RWPE2 (cell line): ENCODE measurements at regions not wholly inside any gene's neighbourhood (a gene's known extent, or its start where the extent isn't known, plus 50 kb on each side); places are given as distances from the start of the nearest gene placed in this dataset.

ENCODE experiments used
- ATAC-seq: fragments of 200-7000 bp; cut with Tn5 transposase; 3 replicates; pipeline ENCODE4 v1.9.1; 2021; ENCODE audit warnings: low read depth
- DNase-seq: peaks from one replicate; pipeline ENCODE4 v3.0.0-alpha.2; 2020; ENCODE audit warnings: low spot score
- H3K27ac ChIP-seq: fragments of 450-650 bp; 2 replicates; pipeline ENCODE4 v1.5.1; 2017; ENCODE audit warnings: mild to moderate bottlenecking; ENCODE audit not compliant: poor library complexity, severe bottlenecking
- H3K27me3 ChIP-seq: fragments of 250-450 bp; sonication (Bioruptor Pico); 2 replicates; pipeline ENCODE4 v1.5.1; 2021; ENCODE audit warnings: mild to moderate bottlenecking, moderate library complexity; ENCODE audit not compliant: insufficient read depth, poor library complexity, severe bottlenecking
- H3K36me3 ChIP-seq: fragments of 250-450 bp; sonication (Bioruptor Pico); 2 replicates; pipeline ENCODE4 v1.5.1; 2020; ENCODE audit warnings: low read depth, mild to moderate bottlenecking, moderate library complexity
- H3K4me1 ChIP-seq: fragments of 250-450 bp; sonication (Bioruptor Pico); 2 replicates; pipeline ENCODE4 v1.5.1; 2021; ENCODE audit warnings: mild to moderate bottlenecking, moderate library complexity; ENCODE audit not compliant: insufficient read depth, poor library complexity, severe bottlenecking
- H3K4me3 ChIP-seq: fragments of 250-450 bp; sonication (Bioruptor Pico); 2 replicates; pipeline ENCODE4 v1.5.1; 2021; ENCODE audit warnings: mild to moderate bottlenecking, moderate library complexity; ENCODE audit not compliant: severe bottlenecking
- H3K9me3 ChIP-seq: fragments of 250-450 bp; sonication (Bioruptor Pico); 2 replicates; pipeline ENCODE4 v1.5.1; 2021; ENCODE audit warnings: mild to moderate bottlenecking, moderate library complexity; ENCODE audit not compliant: severe bottlenecking
- CTCF ChIP-seq: fragments of 450-650 bp; IDR thresholded peaks from one replicate; pipeline ENCODE4 v1.5.1; 2017; ENCODE audit warnings: mild to moderate bottlenecking, moderate library complexity; ENCODE audit not compliant: poor library complexity, severe bottlenecking

GRCh38 chr19:57068311-57068710, 51.5 kb upstream of the USP29 start:
- Histone ChIP-seq H3K27me3 (no peaks in the 10 kb centered on the region), H3K27ac (no peak overlapping the region), H3K36me3 (no peaks in the 10 kb centered on the region), H3K9me3 (no peaks in the 10 kb centered on the region), H3K4me1 (no peaks in the 10 kb centered on the region), H3K4me3 (no peak overlapping the region)
- TF ChIP-seq CTCF = no peak
- DNase-seq (no peak), ATAC-seq (no peak)

GRCh38 chr19:57068921-57069697, 50.7 kb upstream of the USP29 start:
- Histone ChIP-seq H3K27me3 (no peaks in the 10 kb centered on the region), H3K4me1 (no peaks in the 10 kb centered on the region), H3K9me3 (no peaks in the 10 kb centered on the region), H3K36me3 (no peaks in the 10 kb centered on the region), H3K4me3 (no peak overlapping the region), H3K27ac (no peak overlapping the region)
- no peak for DNase-seq
- ATAC-seq = no peak
- no peak for TF ChIP-seq CTCF
